ENCODE measurements at regions not wholly inside any gene's neighbourhood (a gene's known extent, or its start where the extent isn't known, plus 50 kb on each side); places are given as distances from the start of the nearest gene placed in this dataset.

DNA sequence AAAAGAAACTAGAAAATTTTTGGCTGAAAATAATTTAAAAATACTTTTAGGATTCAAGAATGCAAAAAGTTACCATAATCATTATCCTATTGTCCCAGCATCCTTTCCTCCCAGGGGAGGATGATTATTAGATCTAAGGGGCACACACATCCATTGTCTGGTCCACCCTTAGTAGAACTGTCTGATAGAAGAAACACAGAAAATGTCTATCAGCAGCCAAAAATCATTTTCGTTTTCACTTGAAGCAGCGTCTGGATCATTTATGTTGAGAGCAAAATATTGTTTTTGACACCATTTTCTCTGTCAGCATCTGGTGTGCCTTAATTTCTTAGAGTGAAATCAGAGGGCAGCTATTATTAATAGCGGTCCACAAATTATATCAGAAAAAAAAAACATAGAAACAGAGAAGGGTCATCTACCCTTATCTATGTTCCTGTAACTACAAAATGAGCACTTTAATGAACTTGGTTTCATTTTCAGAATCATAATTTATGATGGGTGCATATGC is 446.3 kb downstream of the TRAM1L1 start:
- Mint-ChIP-seq H3K4me3 (no peak overlapping the region), H3K27ac (no peak overlapping the region; a peak in 1 of 7 replicates), H3K27me3 (ENCODE audit: low read depth) (no peaks in the 10 kb centered on the region), H3K4me1 (no peaks in the 10 kb centered on the region), H3K36me3 (ENCODE audit: insufficient read depth in 1 of 3, low read depth in 3 of 3) (no peaks in the 10 kb centered on the region), H3K9me3 (no peaks in the 10 kb centered on the region)
- no peak for DNase-seq
- TF ChIP-seq, protein P1, sequence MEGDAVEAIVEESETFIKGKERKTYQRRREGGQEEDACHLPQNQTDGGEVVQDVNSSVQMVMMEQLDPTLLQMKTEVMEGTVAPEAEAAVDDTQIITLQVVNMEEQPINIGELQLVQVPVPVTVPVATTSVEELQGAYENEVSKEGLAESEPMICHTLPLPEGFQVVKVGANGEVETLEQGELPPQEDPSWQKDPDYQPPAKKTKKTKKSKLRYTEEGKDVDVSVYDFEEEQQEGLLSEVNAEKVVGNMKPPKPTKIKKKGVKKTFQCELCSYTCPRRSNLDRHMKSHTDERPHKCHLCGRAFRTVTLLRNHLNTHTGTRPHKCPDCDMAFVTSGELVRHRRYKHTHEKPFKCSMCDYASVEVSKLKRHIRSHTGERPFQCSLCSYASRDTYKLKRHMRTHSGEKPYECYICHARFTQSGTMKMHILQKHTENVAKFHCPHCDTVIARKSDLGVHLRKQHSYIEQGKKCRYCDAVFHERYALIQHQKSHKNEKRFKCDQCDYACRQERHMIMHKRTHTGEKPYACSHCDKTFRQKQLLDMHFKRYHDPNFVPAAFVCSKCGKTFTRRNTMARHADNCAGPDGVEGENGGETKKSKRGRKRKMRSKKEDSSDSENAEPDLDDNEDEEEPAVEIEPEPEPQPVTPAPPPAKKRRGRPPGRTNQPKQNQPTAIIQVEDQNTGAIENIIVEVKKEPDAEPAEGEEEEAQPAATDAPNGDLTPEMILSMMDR (conservative IDR thresholded peaks at IDR 0.05) = no peak
- Histone ChIP-seq H3K9ac (ENCODE audit: extremely low read depth, insufficient read length, low read length) (no peak overlapping the region), H4K5ac (ENCODE audit: insufficient read length, low read depth, low read length) (no peak overlapping the region), H3K14ac (ENCODE audit: insufficient read depth, low read length) (no peak overlapping the region), H3K23me2 (ENCODE audit: insufficient read length, low read depth, low read length, poor library complexity, severe bottlenecking) (no peaks in the 10 kb centered on the region), H3K4me1 (ENCODE audit: insufficient read depth, low read length) (no peaks in the 10 kb centered on the region), H3K4me2 (ENCODE audit: insufficient read depth, insufficient read length, low read length) (no peak overlapping the region), H4K8ac (replicated peaks; ENCODE audit: insufficient read length, low read depth, low read length) (no peak overlapping the region), H2AFZ (ENCODE audit: low read length) (no peak overlapping the region), H4K91ac (ENCODE audit: insufficient read length, low read depth, low read length) (no peak overlapping the region), H3K56ac (ENCODE audit: insufficient read length, low read depth, low read length) (no peak overlapping the region), H2BK20ac (ENCODE audit: low read depth, low read length, poor library complexity, severe bottlenecking) (no peak overlapping the region), H3K9me3 (ENCODE audit: control insufficient read depth, low read depth, low read length) (no peaks in the 10 kb centered on the region), H3K4ac (ENCODE audit: low read depth, low read length) (no peak overlapping the region), H3K79me2 (ENCODE audit: insufficient read depth, low read length) (no peaks in the 10 kb centered on the region), H3K79me1 (ENCODE audit: insufficient read depth, low read depth, low read length, poor library complexity, severe bottlenecking) (no peaks in the 10 kb centered on the region), H2BK12ac (ENCODE audit: insufficient read length, low read depth, low read length) (no peak overlapping the region), H3K27ac (ENCODE audit: insufficient read length, low read depth, low read length) (no peak overlapping the region), H2BK5ac (ENCODE audit: insufficient read length, low read length) (no peak overlapping the region), H2BK120ac (ENCODE audit: low read depth, low read length, poor library complexity, severe bottlenecking) (no peak overlapping the region), H3K23ac (ENCODE audit: insufficient read length, low read depth, low read length) (no peak overlapping the region), H4K20me1 (ENCODE audit: control insufficient read depth, insufficient read depth, insufficient read length) (no peaks in the 10 kb centered on the region), H3K27me3 (ENCODE audit: insufficient read depth, low read length) (no peaks in the 10 kb centered on the region), H3K18ac (ENCODE audit: insufficient read length, low read depth, low read length) (no peak overlapping the region), H2AK5ac (ENCODE audit: insufficient read length, low read length) (no peak overlapping the region), H2BK15ac (ENCODE audit: low read depth, low read length) (no peak overlapping the region), H3T11ph (ENCODE audit: low read length) (no peak overlapping the region)
- WGBS (ENCODE audit: extremely low coverage, insufficient read length, low lambda C conversion rate) = no CpG with 5 or more reads among the region's 3 CpGs
